ENCODE measurements at regions not wholly inside any gene's neighbourhood (a gene's known extent, or its start where the extent isn't known, plus 50 kb on each side); places are given as distances from the start of the nearest gene placed in this dataset.

DNA sequence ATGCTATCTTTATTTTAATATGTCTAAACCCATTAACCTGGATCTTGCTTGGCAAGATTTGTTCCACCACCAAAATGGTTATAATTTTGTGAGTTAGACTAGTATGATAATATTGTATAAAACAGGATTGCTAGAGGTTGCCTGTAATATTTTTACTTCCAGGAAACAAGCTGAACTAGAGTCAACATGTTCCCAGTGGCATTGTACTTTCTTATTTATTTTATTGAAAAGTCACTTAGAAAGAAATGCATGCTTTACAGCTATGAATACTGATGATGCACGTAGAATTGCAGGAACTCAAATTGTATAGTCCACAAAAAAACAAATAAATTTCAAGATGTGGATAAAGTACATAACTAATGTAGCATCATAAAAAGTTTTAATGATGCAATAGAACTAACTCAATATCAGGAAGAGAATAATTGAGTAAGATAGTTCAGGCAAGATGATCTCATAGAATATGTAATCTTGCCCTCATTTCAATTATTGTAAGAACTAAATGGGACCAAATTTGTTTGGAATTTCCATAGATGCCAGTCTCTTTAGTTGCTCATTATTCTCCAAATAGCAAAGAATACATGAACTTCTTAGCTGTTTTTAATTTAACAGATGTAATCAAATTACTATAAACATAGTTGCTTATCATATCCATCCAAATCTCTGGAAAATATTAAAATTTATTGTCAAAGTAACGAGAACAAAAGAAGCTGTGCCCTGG is 451.8 kb downstream of the COL12A1 start:
- TF ChIP-seq, protein P1, sequence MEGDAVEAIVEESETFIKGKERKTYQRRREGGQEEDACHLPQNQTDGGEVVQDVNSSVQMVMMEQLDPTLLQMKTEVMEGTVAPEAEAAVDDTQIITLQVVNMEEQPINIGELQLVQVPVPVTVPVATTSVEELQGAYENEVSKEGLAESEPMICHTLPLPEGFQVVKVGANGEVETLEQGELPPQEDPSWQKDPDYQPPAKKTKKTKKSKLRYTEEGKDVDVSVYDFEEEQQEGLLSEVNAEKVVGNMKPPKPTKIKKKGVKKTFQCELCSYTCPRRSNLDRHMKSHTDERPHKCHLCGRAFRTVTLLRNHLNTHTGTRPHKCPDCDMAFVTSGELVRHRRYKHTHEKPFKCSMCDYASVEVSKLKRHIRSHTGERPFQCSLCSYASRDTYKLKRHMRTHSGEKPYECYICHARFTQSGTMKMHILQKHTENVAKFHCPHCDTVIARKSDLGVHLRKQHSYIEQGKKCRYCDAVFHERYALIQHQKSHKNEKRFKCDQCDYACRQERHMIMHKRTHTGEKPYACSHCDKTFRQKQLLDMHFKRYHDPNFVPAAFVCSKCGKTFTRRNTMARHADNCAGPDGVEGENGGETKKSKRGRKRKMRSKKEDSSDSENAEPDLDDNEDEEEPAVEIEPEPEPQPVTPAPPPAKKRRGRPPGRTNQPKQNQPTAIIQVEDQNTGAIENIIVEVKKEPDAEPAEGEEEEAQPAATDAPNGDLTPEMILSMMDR (IDR thresholded peaks at IDR 0.05; ENCODE audit: unreplicated experiment), result no peak
- Mint-ChIP-seq H3K27me3 (ENCODE audit: unreplicated experiment) (no peaks in the 10 kb centered on the region), H3K27ac (ENCODE audit: unreplicated experiment) (no peak overlapping the region), H3K4me3 (ENCODE audit: unreplicated experiment) (no peak overlapping the region), H3K4me1 (ENCODE audit: unreplicated experiment) (no peaks in the 10 kb centered on the region), H3K9me3 (ENCODE audit: unreplicated experiment) (no peaks in the 10 kb centered on the region), H3K36me3 (ENCODE audit: low read depth, unreplicated experiment) (no peaks in the 10 kb centered on the region)
- no peak for DNase-seq (ENCODE audit: low spot score)

DNA sequence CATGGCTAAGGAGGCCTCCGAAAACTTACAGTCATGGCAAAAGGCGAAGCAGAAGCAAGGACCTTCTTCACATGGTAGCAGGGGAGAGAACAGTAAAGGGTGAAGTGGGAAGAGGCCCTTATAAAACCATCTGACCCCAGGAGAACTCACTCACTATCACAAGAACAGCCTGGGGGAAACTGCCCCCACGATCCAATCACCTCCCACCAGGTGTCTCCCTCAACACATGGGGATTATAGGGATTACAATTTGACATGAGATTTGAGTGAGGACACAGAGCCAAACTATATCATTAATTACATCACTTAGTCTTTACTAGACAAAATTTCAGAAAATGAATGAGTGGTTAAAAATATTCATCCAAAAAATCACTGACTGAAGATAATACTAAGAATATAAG is 453.6 kb downstream of the COL12A1 start:
- DNase-seq (ENCODE audit: low spot score), result peak; percentile 12
- no peaks in the 10 kb centered on the region for H3K4me1 Mint-ChIP-seq (ENCODE audit: unreplicated experiment)
- no peak overlapping the region for H3K4me3 Mint-ChIP-seq (ENCODE audit: unreplicated experiment)
- H3K27ac Mint-ChIP-seq (ENCODE audit: unreplicated experiment), result no peak overlapping the region
- no peaks in the 10 kb centered on the region for H3K9me3 Mint-ChIP-seq (ENCODE audit: unreplicated experiment)
- H3K27me3 Mint-ChIP-seq (ENCODE audit: unreplicated experiment), result no peaks in the 10 kb centered on the region
- TF ChIP-seq, protein P1 (IDR thresholded peaks at IDR 0.05; ENCODE audit: unreplicated experiment), result no peak
- H3K36me3 Mint-ChIP-seq (ENCODE audit: low read depth, unreplicated experiment), result no peaks in the 10 kb centered on the region

- TF ChIP-seq, protein P1 (IDR thresholded peaks at IDR 0.05; ENCODE audit: unreplicated experiment), result no peak
- no peak overlapping the region for H3K4me3 Mint-ChIP-seq (ENCODE audit: unreplicated experiment)
- H3K36me3 Mint-ChIP-seq (ENCODE audit: low read depth, unreplicated experiment), result no peaks in the 10 kb centered on the region
- no peaks in the 10 kb centered on the region for H3K4me1 Mint-ChIP-seq (ENCODE audit: unreplicated experiment)
- DNase-seq (ENCODE audit: low spot score), result no peak
- no peak overlapping the region for H3K27ac Mint-ChIP-seq (ENCODE audit: unreplicated experiment)
- no peaks in the 10 kb centered on the region for H3K27me3 Mint-ChIP-seq (ENCODE audit: unreplicated experiment)
- H3K9me3 Mint-ChIP-seq (ENCODE audit: unreplicated experiment), result no peaks in the 10 kb centered on the region
These were observed 455.0 kb downstream of the COL12A1 start for GRCh38 chr6:74750826-74751225.

- H3K36me3 Mint-ChIP-seq (ENCODE audit: low read depth, unreplicated experiment), result no peaks in the 10 kb centered on the region
- H3K9me3 Mint-ChIP-seq (ENCODE audit: unreplicated experiment), result no peaks in the 10 kb centered on the region
- H3K27me3 Mint-ChIP-seq (ENCODE audit: unreplicated experiment), result no peaks in the 10 kb centered on the region
- H3K4me3 Mint-ChIP-seq (ENCODE audit: unreplicated experiment), result no peak overlapping the region
- TF ChIP-seq, protein P1 (IDR thresholded peaks at IDR 0.05; ENCODE audit: unreplicated experiment), result no peak
- no peaks in the 10 kb centered on the region for H3K4me1 Mint-ChIP-seq (ENCODE audit: unreplicated experiment)
- H3K27ac Mint-ChIP-seq (ENCODE audit: unreplicated experiment), result no peak overlapping the region
- no peak for DNase-seq (ENCODE audit: low spot score)
These were observed 456.4 kb downstream of the COL12A1 start for GRCh38 chr6:74749211-74750147.

- no peaks in the 10 kb centered on the region for H3K36me3 Mint-ChIP-seq (ENCODE audit: low read depth, unreplicated experiment)
- H3K4me3 Mint-ChIP-seq (ENCODE audit: unreplicated experiment), result no peak overlapping the region
- H3K9me3 Mint-ChIP-seq (ENCODE audit: unreplicated experiment), result no peaks in the 10 kb centered on the region
- TF ChIP-seq, protein P1 (IDR thresholded peaks at IDR 0.05; ENCODE audit: unreplicated experiment), result no peak
- no peak for DNase-seq (ENCODE audit: low spot score)
- no peak overlapping the region for H3K27ac Mint-ChIP-seq (ENCODE audit: unreplicated experiment)
- no peaks in the 10 kb centered on the region for H3K27me3 Mint-ChIP-seq (ENCODE audit: unreplicated experiment)
- H3K4me1 Mint-ChIP-seq (ENCODE audit: unreplicated experiment), result no peaks in the 10 kb centered on the region
These were observed 460.2 kb downstream of the COL12A1 start for GRCh38 chr6:74745670-74746069.

Measured in endothelial cell (in vitro differentiated cells).